Activated naive CD4-positive, alpha-beta T cell treated with anti-CD3 and anti-CD28 coated beads for 36 hours (primary cell): ENCODE measurements at regions not wholly inside any gene's neighbourhood (a gene's known extent, or its start where the extent isn't known, plus 50 kb on each side); places are given as distances from the start of the nearest gene placed in this dataset.
"Not testable (repeated sequence)": the region's sequence is repeated elsewhere in the genome, so short reads cannot be mapped to it uniquely, and the experiment has no call there.

Source experiments
- CTCF ChIA-PET: fragments of 350-600 bp; sonication (Branson Sonifier 250); formaldehyde crosslinking; loops from one replicate; lab custom pipeline; 2021; ENCODE audit warnings: antibody characterized with exemption; lab: Charles Lee
- DNase-seq: peaks from one replicate; pipeline ENCODE4 v3.0.0-alpha.2; 2020
- H3K27ac Mint-ChIP-seq: one replicate; pipeline ENCODE4 v1.8.0; 2021; ENCODE audit warnings: mild to moderate bottlenecking, mixed read lengths
- H3K27me3 Mint-ChIP-seq: one replicate; pipeline ENCODE4 v1.8.0; 2021; ENCODE audit warnings: low read depth, mixed read lengths
- H3K36me3 Mint-ChIP-seq: one replicate; pipeline ENCODE4 v1.8.0; 2021; ENCODE audit warnings: low read depth, mixed read lengths
- H3K4me1 Mint-ChIP-seq: one replicate; pipeline ENCODE4 v1.8.0; 2021; ENCODE audit warnings: low read depth, mixed read lengths
- H3K4me3 Mint-ChIP-seq: one replicate; pipeline ENCODE4 v1.8.0; 2021; ENCODE audit warnings: mild to moderate bottlenecking, moderate library complexity, mixed read lengths
- H3K9me3 Mint-ChIP-seq: one replicate; pipeline ENCODE4 v1.8.0; 2021; ENCODE audit warnings: mixed read lengths
- intact Hi-C: fragments of 100-400 bp; cut with micrococcal nuclease; formaldehyde crosslinking; loops from one replicate; pipeline ENCODE4 v1.15.1; 2023

DNA sequence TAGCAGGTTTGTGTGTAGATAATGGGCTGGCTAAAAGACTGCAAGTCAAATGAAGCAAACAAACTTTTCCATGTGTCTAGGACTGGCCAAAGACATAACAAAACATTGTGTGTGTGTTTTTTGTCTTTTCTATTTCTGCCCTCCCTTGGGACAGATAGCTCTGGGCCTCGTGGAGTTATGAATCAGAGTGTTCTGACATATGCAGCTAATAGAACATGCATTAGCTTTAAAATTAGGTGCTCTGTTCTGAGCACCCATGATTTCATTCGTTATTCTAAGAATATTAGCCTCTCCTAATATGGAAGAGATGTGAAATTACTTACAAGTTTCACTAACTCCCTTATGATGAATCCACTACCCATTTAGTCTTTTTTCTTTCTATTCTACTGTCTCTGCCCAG lies 367.3 kb upstream of the PAPPA start:
- intact Hi-C loops = no loop called here
- CTCF ChIA-PET = no interaction called here
- no peak overlapping the region for H3K4me3 Mint-ChIP-seq
- DNase-seq = no peak
- no peak overlapping the region for H3K27ac Mint-ChIP-seq
- H3K27me3 Mint-ChIP-seq = no peaks in the 10 kb centered on the region
- peaks cover 2% of the 10 kb centered on the region for H3K9me3 Mint-ChIP-seq
- H3K4me1 Mint-ChIP-seq = no peaks in the 10 kb centered on the region
- H3K36me3 Mint-ChIP-seq = no peaks in the 10 kb centered on the region

GRCh38 chr9:115790520-115790919 lies 363.1 kb upstream of the PAPPA start:
- DNase-seq = no peak
- H3K4me1 Mint-ChIP-seq = no peaks in the 10 kb centered on the region
- H3K4me3 Mint-ChIP-seq = no peak overlapping the region
- no peaks in the 10 kb centered on the region for H3K36me3 Mint-ChIP-seq
- intact Hi-C loops = no loop called here
- CTCF ChIA-PET = interaction anchor here (1.8 kb wide), 1 partner anchor 8 kb away, joined by 4 read pairs; no protein-coding TSS in a partner anchor
- H3K9me3 Mint-ChIP-seq = no peaks in the 10 kb centered on the region
- no peaks in the 10 kb centered on the region for H3K27me3 Mint-ChIP-seq
- no peak overlapping the region for H3K27ac Mint-ChIP-seq

DNA sequence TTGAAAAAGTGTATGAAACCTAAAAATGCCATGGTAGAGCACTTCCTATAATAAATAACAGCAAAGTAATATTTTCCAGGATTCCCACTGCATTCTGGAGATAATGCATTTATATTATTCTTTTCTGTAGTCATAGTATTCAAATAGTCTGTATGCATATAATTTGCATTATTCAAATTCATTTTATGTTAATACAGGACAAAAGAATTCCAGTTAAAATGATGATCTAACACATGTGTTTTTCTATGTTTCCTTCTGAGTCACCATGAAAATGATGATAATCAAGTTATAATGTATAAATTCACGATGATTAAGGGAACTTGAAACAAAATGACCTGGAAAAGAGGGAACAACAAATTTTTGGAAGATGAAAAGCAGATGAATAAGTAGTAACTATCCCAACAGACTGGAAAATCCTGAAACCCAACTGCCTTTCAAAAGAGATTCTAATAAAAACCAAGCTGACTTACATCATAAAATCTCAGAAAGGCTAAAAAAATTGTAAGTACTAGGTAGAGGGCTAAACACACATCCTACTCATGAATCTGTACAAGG lies 358.6 kb upstream of the PAPPA start:
- H3K4me3 Mint-ChIP-seq = no peak overlapping the region
- H3K27ac Mint-ChIP-seq = no peak overlapping the region
- no peaks in the 10 kb centered on the region for H3K4me1 Mint-ChIP-seq

GRCh38 chr9:115799734-115800133 lies 353.9 kb upstream of the PAPPA start:
- no peaks in the 10 kb centered on the region for H3K9me3 Mint-ChIP-seq
- H3K27me3 Mint-ChIP-seq = no peaks in the 10 kb centered on the region
- no peak overlapping the region for H3K27ac Mint-ChIP-seq
- no peaks in the 10 kb centered on the region for H3K36me3 Mint-ChIP-seq
- no peaks in the 10 kb centered on the region for H3K4me1 Mint-ChIP-seq
- H3K4me3 Mint-ChIP-seq = no peak overlapping the region
- intact Hi-C loops = no loop called here
- CTCF ChIA-PET = interaction anchor here (2.0 kb wide), 1 partner anchor 10 kb away, joined by 4 read pairs; no protein-coding TSS in a partner anchor
- DNase-seq = no peak

More for the DNA sequence above, 358.6 kb upstream of the PAPPA start:
- DNase-seq = no peak
- H3K36me3 Mint-ChIP-seq = no peaks in the 10 kb centered on the region
- CTCF ChIA-PET = no interaction called here
- intact Hi-C loops = no loop called here
- H3K9me3 Mint-ChIP-seq = no peaks in the 10 kb centered on the region
- no peaks in the 10 kb centered on the region for H3K27me3 Mint-ChIP-seq

DNA sequence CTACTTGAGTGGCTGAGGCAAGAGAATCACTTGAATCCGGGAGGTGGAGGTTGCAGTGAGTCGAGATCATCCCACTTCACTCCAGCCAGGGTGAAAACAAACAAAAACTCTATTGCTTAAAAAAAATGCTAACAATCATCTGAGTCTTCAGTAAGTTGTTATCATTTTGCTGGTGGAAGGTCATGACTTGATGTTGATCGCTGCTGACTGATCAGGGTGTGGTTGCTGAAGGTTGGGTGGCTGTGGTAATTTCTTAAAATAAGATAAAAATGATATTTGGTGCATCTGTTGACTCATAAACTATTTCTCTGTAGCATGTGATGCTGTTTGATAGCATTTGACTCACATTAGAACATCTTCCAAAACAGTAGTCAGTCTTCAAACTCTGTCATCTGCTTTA lies 349.4 kb upstream of the PAPPA start:
- H3K4me1 Mint-ChIP-seq = no peaks in the 10 kb centered on the region
- H3K27me3 Mint-ChIP-seq = no peaks in the 10 kb centered on the region
- CTCF ChIA-PET = no interaction called here
- intact Hi-C loops = no loop called here
- H3K36me3 Mint-ChIP-seq = no peaks in the 10 kb centered on the region
- DNase-seq = no peak
- H3K9me3 Mint-ChIP-seq = no peaks in the 10 kb centered on the region
- H3K27ac Mint-ChIP-seq = no peak overlapping the region
- no peak overlapping the region for H3K4me3 Mint-ChIP-seq

DNA sequence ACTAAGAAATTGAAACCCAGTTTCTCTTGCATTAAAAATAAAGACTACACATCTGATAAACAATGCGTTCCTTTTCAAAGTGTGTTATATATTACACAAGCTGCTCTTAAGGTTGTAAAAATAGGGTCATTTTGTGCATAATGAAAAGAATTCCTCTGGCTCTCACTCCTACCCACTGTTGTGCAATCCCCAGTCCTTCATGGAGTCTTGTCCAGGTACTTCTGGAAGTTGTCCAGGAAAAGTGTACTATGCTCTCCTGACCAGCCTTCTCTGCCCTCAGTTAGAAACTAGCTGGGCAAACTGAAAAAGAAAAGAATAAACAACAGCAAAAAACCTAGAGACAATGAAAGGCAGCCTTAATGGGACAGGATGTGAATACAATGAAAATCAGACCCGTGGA lies 345.5 kb upstream of the PAPPA start:
- no peak for DNase-seq
- no peaks in the 10 kb centered on the region for H3K9me3 Mint-ChIP-seq
- H3K4me3 Mint-ChIP-seq = no peak overlapping the region
- no peak overlapping the region for H3K27ac Mint-ChIP-seq
- intact Hi-C loops = no loop called here
- no peaks in the 10 kb centered on the region for H3K36me3 Mint-ChIP-seq
- H3K4me1 Mint-ChIP-seq = no peaks in the 10 kb centered on the region
- H3K27me3 Mint-ChIP-seq = no peaks in the 10 kb centered on the region
- CTCF ChIA-PET = no interaction called here

- H3K27ac Mint-ChIP-seq = no peak overlapping the region
- intact Hi-C loops = no loop called here
- H3K4me1 Mint-ChIP-seq = no peaks in the 10 kb centered on the region
- H3K36me3 Mint-ChIP-seq = no peaks in the 10 kb centered on the region
- no peak for DNase-seq
- H3K9me3 Mint-ChIP-seq = no peaks in the 10 kb centered on the region
- no peak overlapping the region for H3K4me3 Mint-ChIP-seq
- no peaks in the 10 kb centered on the region for H3K27me3 Mint-ChIP-seq
- CTCF ChIA-PET = no interaction called here
These were observed 344.9 kb upstream of the PAPPA start for GRCh38 chr9:115808695-115809094.

- Mint-ChIP-seq H3K27ac (no peak overlapping the region), H3K4me1 (no peaks in the 10 kb centered on the region), H3K27me3 (no peaks in the 10 kb centered on the region), H3K4me3 (no peak overlapping the region), H3K36me3 (no peaks in the 10 kb centered on the region), H3K9me3 (peaks cover 2% of the 10 kb centered on the region)
- CTCF ChIA-PET = no interaction called here
- no peak for DNase-seq
- intact Hi-C loops = no loop called here
These were observed 343.4 kb upstream of the PAPPA start for GRCh38 chr9:115810166-115810565.

- Mint-ChIP-seq H3K4me3 (no peak overlapping the region), H3K4me1 (no peaks in the 10 kb centered on the region), H3K27ac (no peak overlapping the region), H3K27me3 (no peaks in the 10 kb centered on the region), H3K36me3 (no peaks in the 10 kb centered on the region), H3K9me3 (peaks cover 4% of the 10 kb centered on the region)
- DNase-seq = no peak
- intact Hi-C loops = no loop called here
- CTCF ChIA-PET = no interaction called here
These were observed 339.5 kb upstream of the PAPPA start for GRCh38 chr9:115814081-115814480.

DNA sequence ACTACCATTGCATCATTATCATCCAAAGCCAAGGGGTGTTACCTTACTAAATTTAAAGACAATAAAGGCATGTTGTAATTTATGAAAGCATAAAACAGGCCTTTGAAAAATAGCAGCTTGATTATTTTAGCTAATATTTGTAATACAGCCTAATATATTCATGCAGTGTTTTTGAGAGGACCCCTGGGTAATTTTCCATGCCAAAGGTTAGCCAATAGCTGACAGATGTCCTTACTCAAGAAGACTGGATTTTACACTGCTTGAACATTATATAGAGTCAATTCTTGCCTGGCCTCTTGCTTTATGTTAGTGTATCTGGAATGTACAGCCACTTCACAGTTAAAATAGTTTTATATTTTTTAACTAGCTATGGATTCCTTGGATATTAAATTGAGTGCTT lies 337.8 kb upstream of the PAPPA start:
- Mint-ChIP-seq H3K27me3 (no peaks in the 10 kb centered on the region), H3K27ac (no peak overlapping the region), H3K9me3 (peaks cover 4% of the 10 kb centered on the region), H3K4me1 (no peaks in the 10 kb centered on the region), H3K4me3 (no peak overlapping the region), H3K36me3 (no peaks in the 10 kb centered on the region)
- CTCF ChIA-PET = no interaction called here
- no peak for DNase-seq
- intact Hi-C loops = no loop called here

DNA sequence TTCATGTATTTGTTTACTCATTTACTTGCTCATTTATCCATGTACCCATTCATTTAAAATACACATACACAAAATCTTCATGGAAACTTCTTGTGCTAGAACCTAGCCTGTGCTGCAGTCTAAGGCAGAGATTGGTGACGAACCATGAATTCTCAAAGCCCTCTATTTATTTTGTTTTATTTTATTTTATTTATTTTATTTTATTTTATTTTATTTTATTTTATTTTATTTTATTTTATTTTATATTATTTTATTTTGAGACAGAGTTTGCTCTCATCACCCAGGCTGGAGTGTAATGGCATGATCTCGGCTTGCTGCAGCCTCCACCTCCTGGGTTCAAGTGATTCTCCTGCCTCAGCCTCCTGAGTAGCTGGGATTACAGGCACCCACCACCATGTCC lies 334.9 kb upstream of the PAPPA start:
- H3K9me3 Mint-ChIP-seq, DNase-seq, CTCF ChIA-PET, H3K36me3 Mint-ChIP-seq, H3K27me3 Mint-ChIP-seq, intact Hi-C loops, H3K4me1 Mint-ChIP-seq, H3K27ac Mint-ChIP-seq, H3K4me3 Mint-ChIP-seq: not testable (repeated sequence)

GRCh38 chr9:115832031-115832430 lies 321.6 kb upstream of the PAPPA start:
- H3K27ac Mint-ChIP-seq = no peak overlapping the region
- H3K27me3 Mint-ChIP-seq = no peaks in the 10 kb centered on the region
- no peak overlapping the region for H3K4me3 Mint-ChIP-seq
- CTCF ChIA-PET = no interaction called here
- H3K4me1 Mint-ChIP-seq = no peaks in the 10 kb centered on the region
- intact Hi-C loops = no loop called here
- H3K9me3 Mint-ChIP-seq = no peaks in the 10 kb centered on the region
- no peaks in the 10 kb centered on the region for H3K36me3 Mint-ChIP-seq
- DNase-seq = no peak

DNA sequence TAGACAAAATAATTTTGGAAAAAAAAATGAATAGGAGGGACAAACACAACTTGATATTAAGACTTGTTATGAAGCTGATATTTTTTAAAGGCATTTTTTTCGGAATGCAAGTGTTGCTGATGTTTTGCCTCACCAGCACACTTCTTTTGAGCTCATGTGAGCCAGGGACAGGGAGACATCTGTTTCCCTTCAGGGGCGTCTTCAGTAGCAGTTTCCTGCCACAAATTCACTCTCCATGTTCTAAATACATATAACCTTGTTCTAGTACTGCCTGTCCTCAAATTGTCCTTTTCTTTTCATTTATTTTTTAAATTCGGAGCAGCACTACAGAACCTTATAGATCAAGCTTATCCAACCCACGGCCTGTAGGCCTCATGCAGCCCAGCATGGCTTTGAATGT lies 316.0 kb upstream of the PAPPA start:
- Mint-ChIP-seq H3K4me3 (no peak overlapping the region), H3K27me3 (no peaks in the 10 kb centered on the region), H3K36me3 (no peaks in the 10 kb centered on the region), H3K4me1 (no peaks in the 10 kb centered on the region), H3K9me3 (no peaks in the 10 kb centered on the region), H3K27ac (no peak overlapping the region)
- intact Hi-C loops = no loop called here
- CTCF ChIA-PET = interaction anchor here (0.6 kb wide), 1 partner anchor 24 kb away, joined by 3 read pairs; no protein-coding TSS in a partner anchor
- DNase-seq = no peak
